KMS-11 (cell line): ENCODE measurements at regions not wholly inside any gene's neighbourhood (a gene's known extent, or its start where the extent isn't known, plus 50 kb on each side); places are given as distances from the start of the nearest gene placed in this dataset.
"Not testable (repeated sequence)": the region's sequence is repeated elsewhere in the genome, so short reads cannot be mapped to it uniquely, and the experiment has no call there.

Source experiments
- H2AFZ ChIP-seq: fragments of 200-600 bp; sonication (generic); 2 replicates; pipeline ENCODE4 v1.6.1; 2016; ENCODE audit warnings: antibody characterized with exemption, mixed run types, low read depth
- H3K27ac ChIP-seq: fragments of 200-600 bp; sonication (generic); 2 replicates; pipeline ENCODE4 v1.6.1; 2016; ENCODE audit warnings: mild to moderate bottlenecking, mixed run types
- H3K27me3 ChIP-seq: fragments of 200-600 bp; sonication (generic); 2 replicates; pipeline ENCODE4 v1.6.1; 2017; ENCODE audit warnings: mild to moderate bottlenecking, low read depth, mixed run types, moderate library complexity; ENCODE audit not compliant: insufficient read depth
- H3K36me3 ChIP-seq: fragments of 200-600 bp; sonication (generic); 2 replicates; pipeline ENCODE4 v1.6.1; 2017; ENCODE audit warnings: mild to moderate bottlenecking, mixed run types; ENCODE audit not compliant: insufficient read depth
- H3K4me1 ChIP-seq: fragments of 200-600 bp; sonication (generic); 2 replicates; pipeline ENCODE4 v1.6.1; 2016; ENCODE audit warnings: mild to moderate bottlenecking, low read depth, mixed run types; ENCODE audit not compliant: poor library complexity, severe bottlenecking
- H3K4me2 ChIP-seq: fragments of 200-600 bp; sonication (generic); 2 replicates; pipeline ENCODE4 v1.7.0; 2016; ENCODE audit warnings: mild to moderate bottlenecking, mixed run types
- H3K4me3 ChIP-seq: fragments of 200-600 bp; sonication (generic); IDR thresholded peaks from 2 replicates; pipeline ENCODE4 v1.6.1; 2017; ENCODE audit warnings: low read depth, low read length, mixed read lengths; ENCODE audit not compliant: insufficient read depth
- H3K79me2 ChIP-seq: fragments of 200-600 bp; sonication (generic); 2 replicates; pipeline ENCODE4 v1.6.1; 2016; ENCODE audit warnings: low read depth, mixed run types; ENCODE audit not compliant: insufficient read depth
- H3K9ac ChIP-seq: fragments of 200-600 bp; sonication (generic); 2 replicates; pipeline ENCODE4 v1.6.1; 2016; ENCODE audit warnings: mild to moderate bottlenecking, mixed run types
- H4K20me1 ChIP-seq: fragments of 200-600 bp; sonication (generic); 2 replicates; pipeline ENCODE4 v1.6.1; 2016; ENCODE audit warnings: mild to moderate bottlenecking, mixed run types; ENCODE audit not compliant: insufficient read depth
- TF ChIP-seq, protein P1 (sequence below): fragments of 200-600 bp; sonication (generic); conservative IDR thresholded peaks from 2 replicates; pipeline ENCODE4 v1.6.1; 2017; ENCODE audit warnings: low read depth, mild to moderate bottlenecking, antibody characterized with exemption, low read length, moderate library complexity, mixed read lengths

DNA sequence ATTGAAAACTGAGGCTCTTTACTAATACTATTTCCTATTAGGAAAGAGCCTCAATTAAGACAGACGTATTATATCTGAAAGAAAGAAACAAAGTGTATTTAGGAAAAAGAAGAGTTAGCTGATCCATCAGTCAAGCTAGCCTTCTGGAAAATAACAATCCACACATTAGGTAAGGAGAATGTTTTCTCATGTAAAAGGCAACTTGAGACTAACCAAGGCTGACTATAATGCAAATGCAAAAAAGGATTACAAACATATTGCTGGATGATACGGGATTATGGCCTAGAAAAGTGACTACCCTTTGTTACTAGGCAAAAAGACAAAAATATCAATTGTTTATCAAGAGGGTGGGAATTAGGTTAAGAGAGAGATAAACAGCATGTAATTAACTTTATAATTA lies 176.9 kb downstream of the RFPL4B start:
- H4K20me1 ChIP-seq: no peaks in the 10 kb centered on the region
- H3K9ac ChIP-seq: no peak overlapping the region
- no peak overlapping the region for H2AFZ ChIP-seq
- H3K79me2 ChIP-seq: no peaks in the 10 kb centered on the region
- TF ChIP-seq, protein P1, sequence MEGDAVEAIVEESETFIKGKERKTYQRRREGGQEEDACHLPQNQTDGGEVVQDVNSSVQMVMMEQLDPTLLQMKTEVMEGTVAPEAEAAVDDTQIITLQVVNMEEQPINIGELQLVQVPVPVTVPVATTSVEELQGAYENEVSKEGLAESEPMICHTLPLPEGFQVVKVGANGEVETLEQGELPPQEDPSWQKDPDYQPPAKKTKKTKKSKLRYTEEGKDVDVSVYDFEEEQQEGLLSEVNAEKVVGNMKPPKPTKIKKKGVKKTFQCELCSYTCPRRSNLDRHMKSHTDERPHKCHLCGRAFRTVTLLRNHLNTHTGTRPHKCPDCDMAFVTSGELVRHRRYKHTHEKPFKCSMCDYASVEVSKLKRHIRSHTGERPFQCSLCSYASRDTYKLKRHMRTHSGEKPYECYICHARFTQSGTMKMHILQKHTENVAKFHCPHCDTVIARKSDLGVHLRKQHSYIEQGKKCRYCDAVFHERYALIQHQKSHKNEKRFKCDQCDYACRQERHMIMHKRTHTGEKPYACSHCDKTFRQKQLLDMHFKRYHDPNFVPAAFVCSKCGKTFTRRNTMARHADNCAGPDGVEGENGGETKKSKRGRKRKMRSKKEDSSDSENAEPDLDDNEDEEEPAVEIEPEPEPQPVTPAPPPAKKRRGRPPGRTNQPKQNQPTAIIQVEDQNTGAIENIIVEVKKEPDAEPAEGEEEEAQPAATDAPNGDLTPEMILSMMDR: no peak
- H3K27me3 ChIP-seq: no peaks in the 10 kb centered on the region
- H3K4me3 ChIP-seq: no peak overlapping the region
- no peak overlapping the region for H3K27ac ChIP-seq
- no peak overlapping the region for H3K4me2 ChIP-seq
- no peaks in the 10 kb centered on the region for H3K36me3 ChIP-seq
- H3K4me1 ChIP-seq: no peaks in the 10 kb centered on the region

DNA sequence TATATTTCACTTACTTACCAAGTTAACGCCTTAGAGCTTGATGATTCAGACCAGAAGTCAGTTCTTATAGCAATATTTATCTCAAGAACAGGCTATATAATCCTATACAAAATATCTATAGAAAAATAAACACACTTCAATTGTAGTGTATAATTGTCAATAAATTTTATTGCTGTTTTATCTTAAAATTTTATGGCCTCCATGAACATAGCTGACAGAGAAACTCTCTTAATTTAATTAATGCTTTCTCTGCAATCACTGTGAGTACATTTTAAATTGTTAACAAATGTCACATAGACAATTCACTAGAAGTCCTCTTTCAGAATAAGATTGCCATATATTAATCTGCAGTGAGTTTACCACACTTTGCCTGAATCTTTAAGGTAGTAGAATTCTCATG lies 178.6 kb downstream of the RFPL4B start:
- H3K36me3 ChIP-seq: no peaks in the 10 kb centered on the region
- H3K27ac ChIP-seq: no peak overlapping the region
- no peak overlapping the region for H3K4me3 ChIP-seq

DNA sequence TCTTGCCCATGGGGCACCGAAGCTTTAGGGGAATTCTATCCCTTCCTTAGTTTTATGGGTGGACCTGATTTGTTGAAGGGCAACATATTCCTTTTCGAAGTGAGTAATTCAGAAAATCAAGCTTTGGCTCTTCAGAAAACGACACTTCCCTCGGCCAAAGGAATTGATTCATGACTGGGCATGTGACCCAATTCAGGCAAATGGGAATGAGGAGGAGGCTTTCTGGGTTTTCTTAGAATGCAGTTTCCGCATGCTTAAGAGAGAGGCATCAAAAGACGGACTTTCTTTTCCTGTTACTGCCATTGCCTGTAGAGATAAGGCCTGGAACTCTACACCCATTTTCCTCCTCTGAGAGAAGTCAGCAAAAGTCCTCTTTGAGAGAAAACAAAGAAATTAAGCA lies 179.5 kb downstream of the RFPL4B start:
- Histone ChIP-seq H3K4me1 (no peaks in the 10 kb centered on the region), H3K27me3 (no peaks in the 10 kb centered on the region), H3K79me2 (no peaks in the 10 kb centered on the region), H3K36me3 (no peaks in the 10 kb centered on the region), H3K4me2 (no peak overlapping the region), H3K4me3 (no peak overlapping the region), H3K9ac (no peak overlapping the region), H3K27ac (no peak overlapping the region), H2AFZ (no peak overlapping the region), H4K20me1 (no peaks in the 10 kb centered on the region)
- TF ChIP-seq, protein P1: no peak

More for the DNA sequence above, 178.6 kb downstream of the RFPL4B start:
- Histone ChIP-seq H2AFZ (no peak overlapping the region), H3K27me3 (no peaks in the 10 kb centered on the region), H4K20me1 (no peaks in the 10 kb centered on the region), H3K4me2 (no peak overlapping the region), H3K4me1 (no peaks in the 10 kb centered on the region), H3K79me2 (no peaks in the 10 kb centered on the region), H3K9ac (no peak overlapping the region)
- TF ChIP-seq, protein P1: no peak

DNA sequence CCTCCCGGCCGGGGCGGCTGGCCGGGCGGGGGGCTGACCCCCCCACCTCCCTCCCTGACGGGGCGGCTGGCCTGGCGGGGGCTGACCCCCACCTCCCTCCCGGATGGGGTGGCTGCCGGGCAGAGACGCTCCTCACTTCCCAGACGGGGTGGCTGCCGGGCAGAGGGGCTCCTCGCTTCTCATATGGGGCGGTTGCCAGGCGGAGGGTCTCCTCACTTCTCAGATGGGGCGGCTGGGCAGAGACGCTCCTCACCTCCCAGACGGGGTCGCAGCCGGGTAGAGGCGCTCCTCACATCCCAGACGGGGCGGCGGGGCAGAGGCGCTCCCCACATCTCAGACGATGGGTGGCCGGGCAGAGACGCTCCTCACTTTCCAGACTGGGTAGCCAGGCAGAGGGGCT lies 181.2 kb downstream of the RFPL4B start:
- H3K27me3 ChIP-seq, H2AFZ ChIP-seq, H3K36me3 ChIP-seq: not testable (repeated sequence)

DNA sequence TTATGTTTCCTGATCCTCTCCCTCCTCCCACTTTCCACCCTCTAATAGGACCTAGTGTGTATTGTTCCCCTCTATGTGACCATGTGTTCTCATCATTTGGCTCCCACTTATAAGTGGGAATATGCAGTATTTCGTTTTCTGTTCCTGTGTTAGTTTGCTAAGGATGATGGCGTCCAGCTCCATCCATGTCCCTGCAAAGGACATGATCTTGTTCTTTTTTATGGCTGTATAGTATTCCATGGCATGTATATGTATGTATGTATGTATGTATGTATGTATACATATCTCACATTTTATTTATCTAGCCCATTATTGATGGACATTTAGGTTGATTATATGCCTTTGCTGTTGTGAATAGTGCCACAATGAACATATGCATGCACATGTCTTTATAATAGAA lies 188.7 kb downstream of the RFPL4B start:
- Histone ChIP-seq H3K36me3 (no peaks in the 10 kb centered on the region), H2AFZ (no peak overlapping the region), H4K20me1 (no peaks in the 10 kb centered on the region), H3K4me1 (no peaks in the 10 kb centered on the region), H3K27me3 (no peaks in the 10 kb centered on the region), H3K79me2 (no peaks in the 10 kb centered on the region), H3K4me2 (no peak overlapping the region), H3K27ac (no peak overlapping the region), H3K4me3 (no peak overlapping the region), H3K9ac (no peak overlapping the region)
- TF ChIP-seq, protein P1: no peak

More for the DNA sequence above, 181.2 kb downstream of the RFPL4B start:
- H3K4me2 ChIP-seq, H3K79me2 ChIP-seq, H3K27ac ChIP-seq, H3K9ac ChIP-seq, H3K4me1 ChIP-seq, H3K4me3 ChIP-seq, H4K20me1 ChIP-seq: not testable (repeated sequence)
